ENCODE measurements at regions not wholly inside any gene's neighbourhood (a gene's known extent, or its start where the extent isn't known, plus 50 kb on each side); places are given as distances from the start of the nearest gene placed in this dataset.

- no peaks in the 10 kb centered on the region for H3K4me1 Mint-ChIP-seq (ENCODE audit: low read depth)
- DNase-seq = no peak
- ChIA-PET POLR2A (no interaction called here), CTCF (no interaction called here)
- no peak for TF ChIP-seq CTCF (IDR thresholded peaks at IDR 0.05)
- H3K27me3 ChIP-seq (ENCODE audit: control insufficient read depth in 1 of 2, insufficient read depth in 2 of 2, low read length in 2 of 2) = no peaks in the 10 kb centered on the region
- H3K27ac Mint-ChIP-seq = no peak overlapping the region
- no peaks in the 10 kb centered on the region for H3K27me3 Mint-ChIP-seq
- no peak for ATAC-seq (ENCODE audit: poor library complexity)
- H3K4me3 Mint-ChIP-seq = no peak overlapping the region
- H3K36me3 ChIP-seq (ENCODE audit: insufficient read depth, low read length) = no peaks in the 10 kb centered on the region
- no peak overlapping the region for H3K27ac ChIP-seq (ENCODE audit: low read depth in 1 of 2, low read length in 2 of 2)
- no peaks in the 10 kb centered on the region for H3K36me3 Mint-ChIP-seq (ENCODE audit: low read depth)
- no peaks in the 10 kb centered on the region for H3K9me3 ChIP-seq (ENCODE audit: control insufficient read depth in 1 of 2, insufficient read depth in 1 of 2, low read length in 2 of 2)
- H3K4me1 ChIP-seq (ENCODE audit: insufficient read depth, low read length) = no peaks in the 10 kb centered on the region
- no peaks in the 10 kb centered on the region for H3K9me3 Mint-ChIP-seq
- no peak overlapping the region for H3K4me3 ChIP-seq (ENCODE audit: low read length)
- intact Hi-C loops (cut with DNase I, micrococcal nuclease) = no loop called here
These were observed 299.2 kb upstream of the POU1F1 start for GRCh38 chr3:87575550-87575949.

- H3K27me3 Mint-ChIP-seq = no peaks in the 10 kb centered on the region
- H3K9me3 Mint-ChIP-seq = no peaks in the 10 kb centered on the region
- ChIA-PET CTCF (no interaction called here), POLR2A (no interaction called here)
- no peak overlapping the region for H3K4me3 Mint-ChIP-seq
- Histone ChIP-seq H3K4me1 (ENCODE audit: insufficient read depth, low read length) (no peaks in the 10 kb centered on the region), H3K27me3 (ENCODE audit: control insufficient read depth in 1 of 2, insufficient read depth in 2 of 2, low read length in 2 of 2) (no peaks in the 10 kb centered on the region), H3K36me3 (ENCODE audit: insufficient read depth, low read length) (no peaks in the 10 kb centered on the region), H3K9me3 (ENCODE audit: control insufficient read depth in 1 of 2, insufficient read depth in 1 of 2, low read length in 2 of 2) (no peaks in the 10 kb centered on the region), H3K4me3 (ENCODE audit: low read length) (no peak overlapping the region), H3K27ac (ENCODE audit: low read depth in 1 of 2, low read length in 2 of 2) (no peak overlapping the region)
- no peaks in the 10 kb centered on the region for H3K4me1 Mint-ChIP-seq (ENCODE audit: low read depth)
- intact Hi-C loops (cut with DNase I, micrococcal nuclease) = no loop called here
- no peak for TF ChIP-seq CTCF (IDR thresholded peaks at IDR 0.05)
- ATAC-seq (ENCODE audit: poor library complexity) (no peak), DNase-seq (no peak)
- H3K27ac Mint-ChIP-seq = no peak overlapping the region
- no peaks in the 10 kb centered on the region for H3K36me3 Mint-ChIP-seq (ENCODE audit: low read depth)
These were observed 291.9 kb upstream of the POU1F1 start for GRCh38 chr3:87568331-87568730.

GRCh38 chr3:87564438-87564837, 288.1 kb upstream of the POU1F1 start:
- DNase-seq (no peak), ATAC-seq (ENCODE audit: poor library complexity) (no peak)
- Mint-ChIP-seq H3K9me3 (no peaks in the 10 kb centered on the region), H3K4me3 (no peak overlapping the region), H3K36me3 (ENCODE audit: low read depth) (no peaks in the 10 kb centered on the region), H3K27ac (no peak overlapping the region), H3K4me1 (ENCODE audit: low read depth) (no peaks in the 10 kb centered on the region), H3K27me3 (no peaks in the 10 kb centered on the region)
- Histone ChIP-seq H3K4me1 (ENCODE audit: insufficient read depth, low read length) (no peaks in the 10 kb centered on the region), H3K4me3 (ENCODE audit: low read length) (no peak overlapping the region), H3K27ac (ENCODE audit: low read depth in 1 of 2, low read length in 2 of 2) (no peak overlapping the region), H3K9me3 (ENCODE audit: control insufficient read depth in 1 of 2, insufficient read depth in 1 of 2, low read length in 2 of 2) (peaks cover 0 to 3% of the 10 kb centered on the region in 2 experiments), H3K27me3 (ENCODE audit: control insufficient read depth in 1 of 2, insufficient read depth in 2 of 2, low read length in 2 of 2) (no peaks in the 10 kb centered on the region), H3K36me3 (ENCODE audit: insufficient read depth, low read length) (no peaks in the 10 kb centered on the region)
- no peak for TF ChIP-seq CTCF (IDR thresholded peaks at IDR 0.05)
- CTCF ChIA-PET = no interaction called here
- intact Hi-C loops (cut with DNase I, micrococcal nuclease) = no loop called here
- POLR2A ChIA-PET = no interaction called here

Data from CD4-positive, alpha-beta T cell (primary cell).